Inferior parietal cortex (tissue), 1 donor: ENCODE measurements at regions not wholly inside any gene's neighbourhood (a gene's known extent, or its start where the extent isn't known, plus 50 kb on each side); places are given as distances from the start of the nearest gene placed in this dataset.

Source experiments
- DNase-seq: peaks from one replicate; pipeline ENCODE4 v3.0.0-alpha.2; 2016; ENCODE audit errors: extremely low spot score

DNA sequence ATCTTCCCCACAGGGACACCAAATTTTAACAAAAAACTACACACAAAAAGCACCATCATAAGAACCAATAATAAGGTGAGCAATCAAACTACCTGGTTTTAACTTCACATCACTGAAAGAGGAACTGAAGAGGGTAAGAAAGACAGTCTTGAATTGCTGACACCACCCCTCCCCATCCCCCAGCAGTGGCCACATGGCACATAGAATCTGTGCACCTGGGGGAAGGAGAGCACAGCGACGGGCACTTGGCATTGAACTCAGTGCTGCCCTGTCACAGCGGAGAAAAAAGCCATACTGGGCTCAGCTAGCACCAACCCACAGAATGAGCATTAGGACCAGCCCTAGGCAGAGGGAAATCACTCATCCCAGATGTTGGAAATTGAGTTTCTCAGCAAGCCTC, 640.0 kb upstream of the ADGRL2 start:
- DNase-seq: no peak

GRCh38 chr1:81158592-81158991, 642.1 kb upstream of the ADGRL2 start:
- DNase-seq: no peak

GRCh38 chr1:81157686-81158085, 643.0 kb upstream of the ADGRL2 start:
- DNase-seq: no peak

DNA sequence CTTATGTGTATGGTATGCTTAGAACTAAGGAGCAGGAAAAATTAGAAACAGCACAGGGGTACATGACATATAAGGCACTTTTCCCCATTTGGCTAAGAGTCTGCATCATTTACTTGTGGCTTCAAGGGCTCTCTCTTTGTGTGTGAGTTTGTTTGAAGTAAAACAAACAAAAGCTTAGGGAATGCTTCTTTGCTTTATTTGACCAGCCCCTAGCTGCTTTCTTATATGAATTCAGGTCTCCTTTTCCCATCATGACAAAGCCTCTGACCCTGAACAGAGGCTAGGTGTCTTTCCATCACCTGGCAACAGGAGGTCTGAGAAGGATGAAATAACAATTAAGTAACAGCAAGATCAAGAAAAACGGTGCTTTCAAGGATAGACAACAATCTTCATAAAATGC, 643.8 kb upstream of the ADGRL2 start:
- DNase-seq: no peak

DNA sequence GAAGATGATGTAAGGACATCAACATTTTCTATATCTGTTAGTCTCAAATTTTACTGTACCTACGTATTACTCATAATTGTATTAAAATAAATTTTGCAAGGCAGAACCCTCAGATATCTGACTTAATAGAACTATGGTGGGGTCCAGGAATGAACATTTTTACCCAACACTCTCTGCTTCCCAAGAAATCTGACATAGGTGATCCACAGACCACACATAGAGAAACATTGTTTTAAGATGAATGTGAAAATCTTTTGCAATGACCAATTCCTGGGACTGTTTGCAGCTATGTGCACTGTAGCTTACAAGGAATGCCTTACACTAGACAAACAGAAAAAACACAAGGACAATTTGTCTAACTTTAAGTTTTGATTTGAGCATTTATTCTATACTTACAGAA, 645.6 kb upstream of the ADGRL2 start:
- no peak for DNase-seq

DNA sequence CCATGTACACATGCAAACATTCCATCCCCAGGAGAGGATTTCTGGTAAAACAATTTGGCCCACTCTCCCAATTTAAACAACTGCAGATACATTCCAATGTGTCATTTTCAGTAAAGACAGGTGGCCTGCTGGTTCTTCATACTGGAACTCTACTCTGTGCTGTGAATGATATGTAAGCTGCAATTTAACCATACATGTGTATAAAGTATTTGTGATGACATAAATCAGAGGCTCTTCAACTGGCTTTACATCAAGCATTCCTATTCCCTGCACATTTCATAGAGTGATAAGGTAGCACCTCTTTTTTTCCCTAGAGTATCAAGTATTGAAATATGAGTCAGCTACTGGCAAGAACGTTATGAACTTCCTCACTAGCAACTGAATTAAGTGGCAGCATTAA, 649.5 kb upstream of the ADGRL2 start:
- no peak for DNase-seq

GRCh38 chr1:81149649-81150325, 650.9 kb upstream of the ADGRL2 start:
- DNase-seq: no peak

DNA sequence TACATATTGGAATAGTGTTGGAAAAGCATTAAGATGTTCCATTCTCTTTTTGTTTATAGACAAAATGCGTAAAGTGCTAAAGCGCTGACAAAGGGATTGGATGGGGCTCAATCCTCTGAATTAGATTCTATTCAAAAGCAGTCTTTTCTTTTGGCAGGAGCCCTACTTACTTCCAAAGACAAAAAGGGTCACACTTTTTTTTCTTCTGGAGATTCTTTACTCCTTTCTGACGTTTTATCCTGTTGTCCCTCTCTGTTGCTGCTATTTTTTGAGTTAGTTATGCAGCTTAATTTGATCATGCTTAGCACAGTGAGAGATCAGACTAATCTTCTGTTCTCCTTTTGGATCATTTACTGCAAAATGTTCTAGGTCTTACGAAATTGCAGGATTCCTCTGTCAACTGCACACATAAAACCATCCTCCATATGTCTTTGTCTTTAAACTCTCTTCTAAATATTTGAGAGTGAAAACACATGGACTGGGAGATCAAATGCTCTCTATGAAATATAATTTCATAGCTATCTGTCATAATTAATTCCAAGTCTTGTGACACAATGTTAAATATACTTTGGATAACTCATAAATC, 656.4 kb upstream of the ADGRL2 start:
- peak; percentile 22 for DNase-seq

GRCh38 chr1:81142099-81142826, 658.5 kb upstream of the ADGRL2 start:
- no peak for DNase-seq

GRCh38 chr1:81135524-81135923, 665.2 kb upstream of the ADGRL2 start:
- DNase-seq: peak; percentile 6

DNA sequence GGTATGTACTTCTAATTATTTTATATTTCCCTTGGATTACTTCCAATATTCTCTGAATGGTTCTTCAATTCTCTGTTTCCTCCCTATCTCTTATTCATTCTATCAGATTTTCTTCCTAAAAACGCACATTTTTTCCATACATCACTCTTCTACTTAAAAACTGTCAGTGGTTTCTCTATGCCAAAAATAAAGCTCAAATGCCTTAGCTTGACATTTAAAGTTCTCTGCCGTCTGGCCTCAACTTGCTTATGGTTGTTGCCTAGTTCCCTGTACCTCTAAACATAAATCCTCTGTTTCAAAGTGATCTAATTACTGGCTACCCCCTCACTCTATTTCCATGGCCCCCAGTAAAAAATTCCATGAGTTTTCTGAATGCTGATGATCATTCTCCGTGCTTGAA, 671.0 kb upstream of the ADGRL2 start:
- DNase-seq: no peak

- DNase-seq: no peak
Measured at GRCh38 chr1:81129366-81129765, 671.4 kb upstream of the ADGRL2 start.

GRCh38 chr1:81128079-81128478, 672.7 kb upstream of the ADGRL2 start:
- no peak for DNase-seq

DNA sequence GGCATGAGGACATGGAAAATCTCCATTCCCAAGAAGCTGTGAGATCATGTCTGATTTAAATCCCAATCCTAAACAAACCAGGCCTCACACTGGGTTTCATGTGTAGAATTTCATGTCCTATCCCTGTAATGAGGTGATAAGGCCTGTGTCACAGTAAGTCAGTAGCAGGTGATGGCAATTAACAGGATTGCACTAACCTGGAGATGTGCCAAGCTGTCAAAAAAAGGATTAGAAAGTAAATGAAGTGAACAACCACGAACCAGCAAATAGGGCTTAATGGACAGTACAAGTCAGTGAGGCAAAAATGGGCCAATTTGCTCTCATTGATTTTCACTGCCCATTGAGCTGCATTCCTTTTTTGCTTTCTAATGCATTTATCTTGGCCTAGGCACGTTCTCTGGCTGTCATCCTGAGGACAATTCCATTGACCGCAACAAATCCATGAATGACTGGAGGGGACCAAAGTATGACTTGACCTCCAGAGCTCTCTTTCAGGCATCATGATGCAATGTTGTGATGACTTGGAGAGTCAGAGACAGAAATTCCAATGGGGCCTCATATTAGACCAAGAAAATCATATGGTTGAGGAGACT, 673.6 kb upstream of the ADGRL2 start:
- DNase-seq: no peak

- no peak for DNase-seq
Measured at GRCh38 chr1:81125672-81126071, 675.1 kb upstream of the ADGRL2 start.

DNA sequence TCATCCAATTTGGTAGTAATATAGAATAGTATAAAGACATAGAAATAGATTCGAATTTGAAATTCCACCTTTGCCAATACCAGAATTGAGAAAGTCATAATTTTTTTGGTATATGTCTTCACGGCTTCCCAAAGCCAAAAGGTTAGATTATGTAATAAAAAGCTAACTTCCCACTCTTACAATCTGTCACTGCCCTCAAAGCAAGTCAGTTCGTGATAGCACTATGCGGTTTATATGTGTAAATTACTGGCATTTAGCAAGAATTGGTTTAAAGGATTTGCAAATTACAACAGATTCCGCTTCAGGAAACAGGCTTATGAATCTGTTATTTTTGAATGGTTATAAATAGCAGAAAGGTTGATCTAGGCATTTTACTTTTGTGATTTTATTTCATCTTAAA, 679.4 kb upstream of the ADGRL2 start:
- no peak for DNase-seq

DNA sequence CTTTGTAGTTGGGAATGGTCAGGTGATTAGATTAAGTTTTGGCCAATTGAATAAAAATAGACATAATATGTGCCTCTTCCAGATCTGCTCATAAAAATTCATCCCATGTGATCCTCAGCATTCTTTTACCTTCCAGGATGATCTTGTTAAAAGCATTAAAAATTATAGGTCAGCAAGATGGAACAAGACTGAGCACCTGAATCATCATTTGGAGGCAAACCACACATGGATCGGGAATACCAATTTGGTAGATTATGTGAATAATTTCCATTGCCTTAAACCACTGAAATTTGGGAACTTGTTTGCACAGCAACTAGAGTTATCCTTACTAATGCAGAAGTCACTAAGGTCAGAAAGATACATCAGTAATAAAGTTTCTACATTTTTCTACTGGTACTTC, 681.4 kb upstream of the ADGRL2 start:
- no peak for DNase-seq

- DNase-seq: no peak
Measured at GRCh38 chr1:81118550-81118949, 682.2 kb upstream of the ADGRL2 start.

GRCh38 chr1:81115422-81115821, 685.3 kb upstream of the ADGRL2 start:
- no peak for DNase-seq

DNA sequence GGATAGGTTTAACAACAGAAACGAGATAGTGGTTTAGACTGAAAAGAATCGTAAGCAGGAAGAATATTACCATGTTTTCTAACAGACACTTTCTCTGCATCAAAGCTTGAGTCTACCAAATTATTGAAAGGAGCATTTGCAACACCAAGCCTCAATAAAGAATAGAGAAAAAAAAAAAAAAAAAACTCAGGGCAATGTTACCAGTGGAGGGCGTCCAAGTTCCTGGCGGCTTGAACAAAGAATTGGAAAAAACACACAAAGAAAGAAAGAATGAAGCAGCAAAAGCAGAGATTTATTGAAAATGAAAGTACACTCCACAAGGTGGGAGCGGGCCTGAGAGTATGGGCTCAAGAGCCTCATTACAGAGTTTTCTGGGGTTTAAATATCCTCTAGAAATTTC, 686.5 kb upstream of the ADGRL2 start:
- DNase-seq: no peak

- no peak for DNase-seq
Measured at GRCh38 chr1:81113688-81114087, 687.0 kb upstream of the ADGRL2 start.

- no peak for DNase-seq
Measured at GRCh38 chr1:81111818-81112217, 688.9 kb upstream of the ADGRL2 start.

DNA sequence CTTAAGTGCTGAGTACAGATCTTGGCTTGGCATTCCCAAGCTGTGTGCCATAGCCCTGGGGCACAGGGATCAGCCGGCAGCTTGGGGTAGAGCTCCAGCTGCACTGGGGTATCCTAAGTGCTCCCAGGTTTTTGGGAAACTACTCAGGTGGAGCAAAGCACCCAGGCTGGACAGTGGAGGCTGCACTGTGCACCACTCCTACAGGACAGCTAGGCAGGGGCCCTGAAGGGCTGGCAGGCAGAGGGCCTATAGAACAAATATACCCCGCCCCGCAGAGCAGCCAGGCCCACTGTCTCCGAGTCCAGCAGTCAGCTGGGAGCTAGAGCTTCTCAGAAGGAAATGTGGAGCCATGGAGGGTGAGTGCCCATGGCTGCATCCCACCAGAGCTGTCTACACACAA, 691.7 kb upstream of the ADGRL2 start:
- no peak for DNase-seq
